A549 (cell line): ENCODE measurements at regions not wholly inside any gene's neighbourhood (a gene's known extent, or its start where the extent isn't known, plus 50 kb on each side); places are given as distances from the start of the nearest gene placed in this dataset.

ENCODE experiments used
- EP300 ChIP-seq, 2 experiments: fragments of >200 bp; sonication (Bioruptor Twin); formaldehyde crosslinking; IDR thresholded peaks; 2 replicates in 1 of 2; 3 replicates in 1 of 2; pipeline ENCODE4 v1.6.1; 2016 to 2017
- FOXS1 ChIP-seq: fragments of 250-450 bp; sonication (Bioruptor Pico); IDR thresholded peaks from 2 replicates; pipeline ENCODE4 v1.5.0; 2020; ENCODE audit warnings: mild to moderate bottlenecking, moderate library complexity
- PHF8 ChIP-seq: fragments of 200-600 bp; sonication (generic); IDR thresholded peaks from 2 replicates; pipeline ENCODE4 v1.6.1; 2016; ENCODE audit warnings: low read depth, mild to moderate bottlenecking, antibody characterized with exemption, moderate library complexity, borderline replicate concordance
- POLR2A ChIP-seq: IDR thresholded peaks from 2 replicates; pipeline ENCODE4 v1.6.1; 2012; ENCODE audit warnings: mild to moderate bottlenecking, low read length
- RAD21 ChIP-seq, 2 experiments: fragments of >200 bp in 1 of 2; sonication (Bioruptor Twin) in 1 of 2; formaldehyde crosslinking in 1 of 2; IDR thresholded peaks in 1 of 2; conservative IDR thresholded peaks in 1 of 2; 2 replicates in 1 of 2; 3 replicates in 1 of 2; pipeline ENCODE4 v1.6.1; 2012 to 2018; ENCODE audit warnings: inconsistent platforms in 1 of 2
- REST ChIP-seq: fragments of 200-600 bp; sonication (generic); IDR thresholded peaks from 2 replicates; pipeline ENCODE4 v1.6.1; 2016; ENCODE audit warnings: antibody characterized with exemption, mild to moderate bottlenecking, moderate library complexity
- TF ChIP-seq, protein P1 (sequence below): fragments of >200 bp; sonication (Bioruptor Twin); formaldehyde crosslinking; IDR thresholded peaks from 3 replicates; pipeline ENCODE4 v1.5.1; 2016
- TF ChIP-seq, protein P2 (sequence below): IDR thresholded peaks from 2 replicates; pipeline ENCODE4 v1.6.1; 2012
- TF ChIP-seq, protein P3 (sequence below): IDR thresholded peaks from 2 replicates; pipeline ENCODE4 v1.6.1; 2012; ENCODE audit warnings: low read depth, borderline replicate concordance

GRCh38 chr2:196247976-196248280 is 76.5 kb upstream of the STK17B start:
- TF ChIP-seq PHF8 (no peak), POLR2A (no peak), EP300 (IDR thresholded peaks at IDR 0.05) (no peak), RAD21 (conservative IDR thresholded peaks at IDR 0.05 in 1 of 2, IDR thresholded peaks at IDR 0.05 in 1 of 2) (no peak), FOXS1 (CRISPR knock-in tag) (no peak), REST (no peak)
- TF ChIP-seq, protein P1, sequence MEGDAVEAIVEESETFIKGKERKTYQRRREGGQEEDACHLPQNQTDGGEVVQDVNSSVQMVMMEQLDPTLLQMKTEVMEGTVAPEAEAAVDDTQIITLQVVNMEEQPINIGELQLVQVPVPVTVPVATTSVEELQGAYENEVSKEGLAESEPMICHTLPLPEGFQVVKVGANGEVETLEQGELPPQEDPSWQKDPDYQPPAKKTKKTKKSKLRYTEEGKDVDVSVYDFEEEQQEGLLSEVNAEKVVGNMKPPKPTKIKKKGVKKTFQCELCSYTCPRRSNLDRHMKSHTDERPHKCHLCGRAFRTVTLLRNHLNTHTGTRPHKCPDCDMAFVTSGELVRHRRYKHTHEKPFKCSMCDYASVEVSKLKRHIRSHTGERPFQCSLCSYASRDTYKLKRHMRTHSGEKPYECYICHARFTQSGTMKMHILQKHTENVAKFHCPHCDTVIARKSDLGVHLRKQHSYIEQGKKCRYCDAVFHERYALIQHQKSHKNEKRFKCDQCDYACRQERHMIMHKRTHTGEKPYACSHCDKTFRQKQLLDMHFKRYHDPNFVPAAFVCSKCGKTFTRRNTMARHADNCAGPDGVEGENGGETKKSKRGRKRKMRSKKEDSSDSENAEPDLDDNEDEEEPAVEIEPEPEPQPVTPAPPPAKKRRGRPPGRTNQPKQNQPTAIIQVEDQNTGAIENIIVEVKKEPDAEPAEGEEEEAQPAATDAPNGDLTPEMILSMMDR: no peak
- TF ChIP-seq, protein P2, sequence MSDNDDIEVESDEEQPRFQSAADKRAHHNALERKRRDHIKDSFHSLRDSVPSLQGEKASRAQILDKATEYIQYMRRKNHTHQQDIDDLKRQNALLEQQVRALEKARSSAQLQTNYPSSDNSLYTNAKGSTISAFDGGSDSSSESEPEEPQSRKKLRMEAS: no peak
- TF ChIP-seq, protein P3, sequence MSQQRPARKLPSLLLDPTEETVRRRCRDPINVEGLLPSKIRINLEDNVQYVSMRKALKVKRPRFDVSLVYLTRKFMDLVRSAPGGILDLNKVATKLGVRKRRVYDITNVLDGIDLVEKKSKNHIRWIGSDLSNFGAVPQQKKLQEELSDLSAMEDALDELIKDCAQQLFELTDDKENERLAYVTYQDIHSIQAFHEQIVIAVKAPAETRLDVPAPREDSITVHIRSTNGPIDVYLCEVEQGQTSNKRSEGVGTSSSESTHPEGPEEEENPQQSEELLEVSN: no peak
